Gastroesophageal sphincter (tissue), 4 donors: ENCODE measurements at regions not wholly inside any gene's neighbourhood (a gene's known extent, or its start where the extent isn't known, plus 50 kb on each side); places are given as distances from the start of the nearest gene placed in this dataset.
"Not testable (repeated sequence)": the region's sequence is repeated elsewhere in the genome, so short reads cannot be mapped to it uniquely, and the experiment has no call there.

ENCODE experiments used
- ATAC-seq: fragments of 150-250 bp; one replicate; pipeline ENCODE4 v1.9.1; 2016; ENCODE audit warnings: mild to moderate bottlenecking, moderate library complexity
- H3K27ac ChIP-seq, 4 donors: fragments of 200-600 bp; sonication (generic) in 3 of 4; 1 replicate in 3 of 4; 2 replicates in 1 of 4; pipeline ENCODE4 v1.5.1; 2016 to 2019
- H3K27me3 ChIP-seq: fragments of 200-600 bp; sonication (generic); one replicate; pipeline ENCODE4 v1.5.1; 2019
- H3K36me3 ChIP-seq, 2 donors: fragments of 200-600 bp; sonication (generic); one replicate each; pipeline ENCODE4 v1.5.1; 2019; ENCODE audit warnings: control low read depth in 1 of 2
- H3K4me1 ChIP-seq, 3 donors: fragments of 200-600 bp; sonication (generic); 1 replicate in 2 of 3; 2 replicates in 1 of 3; pipeline ENCODE4 v1.5.1; 2016 to 2019; ENCODE audit warnings: control low read depth in 2 of 3
- H3K4me3 ChIP-seq, 2 donors: fragments of 200-600 bp; sonication (generic); one replicate each; pipeline ENCODE4 v1.5.1; 2019; ENCODE audit warnings: mild to moderate bottlenecking in 1 of 2, moderate library complexity in 1 of 2
- H3K9me3 ChIP-seq, 3 donors: fragments of 200-600 bp; sonication (generic); one replicate each; pipeline ENCODE4 v1.5.1; 2017 to 2019; ENCODE audit warnings: control low read depth in 2 of 3
- EP300 ChIP-seq: sonication (generic); formaldehyde crosslinking; IDR thresholded peaks from one replicate; pipeline ENCODE4 v1.6.1; 2017; ENCODE audit warnings: antibody characterized with exemption, mild to moderate bottlenecking
- POLR2A ChIP-seq, 2 donors: fragments of 450-650 bp; IDR thresholded peaks; one replicate each; pipeline ENCODE4 v1.6.1; 2017; ENCODE audit warnings: antibody characterized with exemption in 2 of 2, mild to moderate bottlenecking in 2 of 2, moderate library complexity in 1 of 2
- POLR2AphosphoS5 ChIP-seq: sonication (generic); formaldehyde crosslinking; IDR thresholded peaks from one replicate; pipeline ENCODE4 v1.6.1; 2017; ENCODE audit warnings: antibody characterized with exemption
- WGBS, 2 donors: methylation state at CpG; one replicate each; pipeline ENCODE4 v1.1.5; 2018; ENCODE audit warnings: low coverage in 1 of 2; 5-methylcytosine and 5-hydroxymethylcytosine counted together
- TF ChIP-seq, protein P1 (sequence below), 4 experiments: fragments of 200-600 bp in 2 of 4; fragments of 450-650 bp in 2 of 4; sonication (generic) in 1 of 4; IDR thresholded peaks; one replicate each; pipeline ENCODE4 v1.5.1; 2017 to 2019; ENCODE audit warnings: antibody characterized with exemption in 4 of 4, mild to moderate bottlenecking in 2 of 4, moderate library complexity in 2 of 4

GRCh38 chr5:98173334-98173733 lies 600.1 kb upstream of the RGMB start:
- H3K4me3 ChIP-seq, result no peak overlapping the region
- no peak for ATAC-seq
- H3K27ac ChIP-seq, result no peak overlapping the region
- no peaks in the 10 kb centered on the region for H3K9me3 ChIP-seq
- H3K27me3 ChIP-seq, result no peaks in the 10 kb centered on the region
- H3K4me1 ChIP-seq, result no peaks in the 10 kb centered on the region
- no peak for TF ChIP-seq POLR2A (IDR thresholded peaks at IDR 0.05)
- TF ChIP-seq, protein P1, sequence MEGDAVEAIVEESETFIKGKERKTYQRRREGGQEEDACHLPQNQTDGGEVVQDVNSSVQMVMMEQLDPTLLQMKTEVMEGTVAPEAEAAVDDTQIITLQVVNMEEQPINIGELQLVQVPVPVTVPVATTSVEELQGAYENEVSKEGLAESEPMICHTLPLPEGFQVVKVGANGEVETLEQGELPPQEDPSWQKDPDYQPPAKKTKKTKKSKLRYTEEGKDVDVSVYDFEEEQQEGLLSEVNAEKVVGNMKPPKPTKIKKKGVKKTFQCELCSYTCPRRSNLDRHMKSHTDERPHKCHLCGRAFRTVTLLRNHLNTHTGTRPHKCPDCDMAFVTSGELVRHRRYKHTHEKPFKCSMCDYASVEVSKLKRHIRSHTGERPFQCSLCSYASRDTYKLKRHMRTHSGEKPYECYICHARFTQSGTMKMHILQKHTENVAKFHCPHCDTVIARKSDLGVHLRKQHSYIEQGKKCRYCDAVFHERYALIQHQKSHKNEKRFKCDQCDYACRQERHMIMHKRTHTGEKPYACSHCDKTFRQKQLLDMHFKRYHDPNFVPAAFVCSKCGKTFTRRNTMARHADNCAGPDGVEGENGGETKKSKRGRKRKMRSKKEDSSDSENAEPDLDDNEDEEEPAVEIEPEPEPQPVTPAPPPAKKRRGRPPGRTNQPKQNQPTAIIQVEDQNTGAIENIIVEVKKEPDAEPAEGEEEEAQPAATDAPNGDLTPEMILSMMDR (IDR thresholded peaks at IDR 0.05), result no peak
- no peak for TF ChIP-seq POLR2AphosphoS5
- TF ChIP-seq EP300, result no peak
- H3K36me3 ChIP-seq, result no peaks in the 10 kb centered on the region

- Histone ChIP-seq H3K4me3 (no peak overlapping the region), H3K9me3 (no peaks in the 10 kb centered on the region), H3K27me3 (no peaks in the 10 kb centered on the region), H3K4me1 (no peaks in the 10 kb centered on the region), H3K36me3 (no peaks in the 10 kb centered on the region), H3K27ac (no peak overlapping the region)
- TF ChIP-seq, protein P1 (IDR thresholded peaks at IDR 0.05), result no peak
- TF ChIP-seq POLR2A (IDR thresholded peaks at IDR 0.05), result no peak
- TF ChIP-seq POLR2AphosphoS5, result no peak
- no peak for TF ChIP-seq EP300
- ATAC-seq, result no peak
These were observed 598.0 kb upstream of the RGMB start for GRCh38 chr5:98175474-98175873.

DNA sequence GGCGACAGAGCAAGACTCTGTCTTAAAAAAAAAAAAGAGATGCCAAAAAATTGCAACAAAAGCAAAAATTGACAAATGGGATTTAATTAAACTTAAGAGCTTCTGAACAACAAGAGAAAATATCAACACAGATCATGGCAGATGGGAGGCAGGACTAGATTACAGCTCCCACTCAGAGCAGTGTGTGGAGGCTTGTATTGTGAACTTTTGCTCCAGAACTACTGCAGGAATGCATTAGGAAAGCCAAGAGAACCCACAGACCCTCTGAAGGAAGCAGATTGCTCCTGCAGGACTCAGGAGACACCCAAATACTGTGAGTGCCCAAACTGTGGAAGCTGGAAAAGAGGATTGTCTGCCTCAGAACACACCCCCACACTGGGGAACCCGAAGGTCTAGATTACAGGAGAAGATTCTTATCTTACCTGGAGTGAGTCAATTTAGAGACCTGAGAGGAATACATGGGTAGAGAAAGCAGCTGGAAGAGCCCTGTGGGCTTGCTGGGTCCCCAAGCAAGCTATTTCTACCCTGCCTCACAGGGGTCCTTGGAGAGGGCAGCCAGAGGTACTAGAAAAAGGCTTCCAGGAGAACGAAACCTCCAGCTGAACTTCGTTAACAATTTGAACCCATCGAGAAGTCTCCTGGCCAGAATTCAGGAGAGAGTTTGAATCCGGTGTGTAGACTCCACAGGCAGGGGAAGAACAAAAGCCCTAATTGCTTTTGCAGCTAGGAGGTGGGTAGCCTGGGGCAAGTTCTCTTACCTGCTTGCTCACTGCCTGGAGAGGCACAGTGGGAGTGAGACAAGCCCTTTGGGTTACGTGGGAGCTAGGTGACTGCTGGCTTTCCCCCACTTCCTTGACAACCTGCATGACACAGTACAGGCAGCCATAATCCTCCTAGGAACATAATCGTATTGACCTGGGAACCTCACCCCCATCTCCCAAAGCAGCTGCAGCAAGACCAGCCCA lies 593.4 kb upstream of the RGMB start:
- H3K9me3 ChIP-seq, result no peaks in the 10 kb centered on the region
- no peak for ATAC-seq
- no peak overlapping the region for H3K4me3 ChIP-seq
- no peaks in the 10 kb centered on the region for H3K27me3 ChIP-seq
- WGBS, 2 donors, result 44% methylated on average over 7 of the region's 8 CpGs; no CpG with 5 or more reads in 1 of the 2 donors
- no peaks in the 10 kb centered on the region for H3K36me3 ChIP-seq
- no peaks in the 10 kb centered on the region for H3K4me1 ChIP-seq
- TF ChIP-seq POLR2AphosphoS5 (no peak), POLR2A (IDR thresholded peaks at IDR 0.05) (no peak), EP300 (no peak)
- TF ChIP-seq, protein P1 (IDR thresholded peaks at IDR 0.05), result no peak
- no peak overlapping the region for H3K27ac ChIP-seq

DNA sequence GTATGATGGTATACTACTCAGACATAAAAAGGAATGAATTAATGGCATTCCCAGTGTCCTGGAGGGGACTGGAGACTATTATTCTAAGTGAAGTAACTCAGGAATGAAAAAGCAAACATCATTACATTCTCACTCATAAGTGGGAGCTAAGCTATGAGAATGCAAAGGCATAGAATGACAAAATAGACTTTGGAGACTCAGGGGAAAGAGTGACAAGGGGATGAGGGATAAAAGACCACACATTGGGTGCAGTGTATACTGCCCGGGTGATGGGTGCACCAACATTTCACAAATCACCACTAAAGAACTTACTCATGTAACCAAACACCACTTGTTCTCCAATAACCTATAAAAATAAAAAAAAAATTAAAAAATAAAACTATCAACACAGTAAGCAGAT lies 587.3 kb upstream of the RGMB start:
- WGBS, 2 donors, result 93% methylated on average over 1 of the region's 1 CpG; no CpG with 5 or more reads in 1 of the 2 donors
- TF ChIP-seq, protein P1 (IDR thresholded peaks at IDR 0.05), result no peak
- TF ChIP-seq EP300 (no peak), POLR2A (IDR thresholded peaks at IDR 0.05) (no peak), POLR2AphosphoS5 (no peak)
- no peak for ATAC-seq

DNA sequence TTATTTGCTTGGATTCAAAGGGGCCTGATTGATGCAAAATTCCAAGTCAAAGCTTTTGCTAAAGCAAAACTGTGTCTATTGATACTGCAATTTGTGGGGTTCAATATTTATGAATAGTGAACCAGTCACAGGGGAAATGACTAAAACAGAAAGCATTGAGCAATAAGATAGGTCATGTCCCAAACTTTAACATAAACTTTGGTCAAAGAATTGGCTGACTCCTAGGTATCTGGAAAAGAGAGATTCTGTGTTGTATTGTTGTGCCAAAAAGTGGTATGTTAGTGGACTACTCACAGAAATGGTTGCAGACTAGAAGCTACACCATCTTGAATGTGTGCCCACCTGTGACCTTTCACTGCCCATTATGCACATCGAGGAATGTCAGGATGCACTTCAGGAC lies 585.5 kb upstream of the RGMB start:
- ATAC-seq, result no peak
- 67 to 86% methylated on average over 1 of the region's 1 CpG for WGBS, 2 donors
- no peak for TF ChIP-seq POLR2A (IDR thresholded peaks at IDR 0.05)
- TF ChIP-seq, protein P1 (IDR thresholded peaks at IDR 0.05), result no peak
- TF ChIP-seq POLR2AphosphoS5, result no peak
- TF ChIP-seq EP300, result no peak

More for the DNA sequence above, 587.3 kb upstream of the RGMB start:
- Histone ChIP-seq H3K27ac (no peak overlapping the region), H3K36me3 (no peaks in the 10 kb centered on the region), H3K4me3 (no peak overlapping the region), H3K9me3 (no peaks in the 10 kb centered on the region), H3K4me1 (no peaks in the 10 kb centered on the region), H3K27me3 (no peaks in the 10 kb centered on the region)

DNA sequence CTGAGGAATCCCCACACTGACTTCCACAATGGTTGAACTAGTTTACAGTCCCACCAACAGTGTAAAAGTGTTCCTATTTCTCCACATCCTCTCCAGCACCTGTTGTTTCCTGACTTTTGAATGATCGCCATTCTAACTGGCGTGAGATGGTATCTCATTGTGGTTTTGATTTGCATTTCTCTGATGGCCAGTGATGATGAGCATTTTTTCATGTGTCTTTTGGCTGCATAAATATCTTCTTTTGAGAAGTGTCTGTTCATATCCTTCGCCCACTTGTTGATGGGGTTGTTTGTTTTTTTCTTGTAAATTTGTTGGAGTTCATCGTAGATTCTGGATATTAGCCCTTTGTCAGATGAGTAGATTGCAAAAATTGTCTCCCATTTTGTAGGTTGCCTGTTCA lies 583.1 kb upstream of the RGMB start:
- ATAC-seq, H3K36me3 ChIP-seq, H3K4me1 ChIP-seq, H3K4me3 ChIP-seq, H3K27me3 ChIP-seq, H3K27ac ChIP-seq, H3K9me3 ChIP-seq: not testable (repeated sequence)
- WGBS, 2 donors, result 100% methylated on average over 2 of the region's 4 CpGs; no CpG with 5 or more reads in 1 of the 2 donors

More for the DNA sequence above, 585.5 kb upstream of the RGMB start:
- no peak overlapping the region for H3K4me3 ChIP-seq
- no peaks in the 10 kb centered on the region for H3K27me3 ChIP-seq
- H3K4me1 ChIP-seq, result no peaks in the 10 kb centered on the region
- H3K9me3 ChIP-seq, result no peaks in the 10 kb centered on the region
- H3K27ac ChIP-seq, result no peak overlapping the region
- no peaks in the 10 kb centered on the region for H3K36me3 ChIP-seq
